Left colon (tissue), 2 donors: ENCODE measurements at regions not wholly inside any gene's neighbourhood (a gene's known extent, or its start where the extent isn't known, plus 50 kb on each side); places are given as distances from the start of the nearest gene placed in this dataset.

ENCODE experiments used
- ATAC-seq: fragments of 200-7000 bp; cut with Tn5 transposase; one replicate; pipeline ENCODE4 v1.9.1; 2020; ENCODE audit warnings: mild to moderate bottlenecking, moderate library complexity
- DNase-seq, 2 donors: peaks; one replicate each; pipeline ENCODE4 v3.0.0-alpha.2; 2020
- intact Hi-C, 2 donors: fragments of 100-400 bp; cut with DNase I in 1 of 2; cut with micrococcal nuclease in 1 of 2; formaldehyde crosslinking; loops; one replicate each; pipeline versions ENCODE4 v1.11.2 to v1.14.0; 2022; cut with DNase I, micrococcal nuclease
- donor health status: DM: no; HTN: no; CAD: no.
- donor health status: DM: yes; HTN: yes; CAD: no.

- intact Hi-C loops, result no loop called here
- ATAC-seq, result no peak
Measured at GRCh38 chr16:79668502-79668901, 68.0 kb upstream of the MAF start.

GRCh38 chr16:79665970-79666369, 65.4 kb upstream of the MAF start:
- ATAC-seq (no peak), DNase-seq (no peak)
- intact Hi-C loops, result no loop called here

More at GRCh38 chr16:79668502-79668901, 68.0 kb upstream of the MAF start:
- DNase-seq, result no peak

GRCh38 chr16:79664407-79664806, 63.9 kb upstream of the MAF start:
- ATAC-seq (no peak), DNase-seq (no peak)
- intact Hi-C loops, result no loop called here

- no peak for DNase-seq
- no peak for ATAC-seq
- intact Hi-C loops, result no loop called here
Measured at GRCh38 chr16:79662669-79663313, 62.3 kb upstream of the MAF start.

GRCh38 chr16:79662122-79662521, 61.6 kb upstream of the MAF start:
- intact Hi-C loops, result no loop called here
- DNase-seq, result no peak
- no peak for ATAC-seq

GRCh38 chr16:79661578-79661977, 61.0 kb upstream of the MAF start:
- ATAC-seq (no peak), DNase-seq (no peak)
- intact Hi-C loops, result no loop called here

GRCh38 chr16:79659344-79659743, 58.8 kb upstream of the MAF start:
- ATAC-seq (no peak), DNase-seq (no peak)
- intact Hi-C loops, result no loop called here

GRCh38 chr16:79658301-79659033, 57.9 kb upstream of the MAF start:
- DNase-seq (no peak), ATAC-seq (no peak)
- intact Hi-C loops, result no loop called here

GRCh38 chr16:79656553-79657115, 56.1 kb upstream of the MAF start:
- DNase-seq, result no peak
- ATAC-seq, result no peak
- intact Hi-C loops, result no loop called here

GRCh38 chr16:79653373-79653891, 52.9 kb upstream of the MAF start:
- DNase-seq (peak; percentile 27 to 28), ATAC-seq (no peak)
- intact Hi-C loops, result no loop called here

GRCh38 chr16:79651363-79651762, 50.8 kb upstream of the MAF start:
- ATAC-seq, result no peak
- intact Hi-C loops, result no loop called here
- peak; percentile 16 to 43 for DNase-seq
